ENCODE measurements at regions not wholly inside any gene's neighbourhood (a gene's known extent, or its start where the extent isn't known, plus 50 kb on each side); places are given as distances from the start of the nearest gene placed in this dataset.

DNA sequence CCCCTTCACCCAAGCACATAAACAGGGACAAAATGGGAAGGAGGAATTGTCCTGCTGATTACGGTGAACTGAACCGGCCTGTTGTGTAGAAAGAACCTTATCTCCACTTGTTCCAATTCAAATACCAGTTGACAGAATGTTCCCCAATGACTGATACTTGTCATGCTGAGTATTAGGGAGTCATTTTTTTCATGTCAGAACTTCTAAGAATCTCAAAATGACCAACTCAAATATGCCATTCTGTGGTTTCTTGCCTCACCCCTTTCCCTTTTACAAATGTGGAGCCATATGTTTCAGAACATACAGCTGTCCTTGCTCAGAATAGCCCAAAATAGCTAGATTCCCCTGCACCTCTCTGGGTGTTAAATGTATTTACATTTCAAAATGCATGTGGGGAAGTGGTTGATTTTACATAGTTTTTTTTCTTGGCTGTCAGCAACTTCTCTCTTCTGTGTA, 405.9 kb upstream of the TBL1XR1 start:
- H3K36me3 Mint-ChIP-seq, result peaks cover 4% of the 10 kb centered on the region
- no peak overlapping the region for H3K4me3 Mint-ChIP-seq
- H3K27ac Mint-ChIP-seq, result no peak overlapping the region
- no peaks in the 10 kb centered on the region for H3K27me3 Mint-ChIP-seq
- H3K4me1 Mint-ChIP-seq (ENCODE audit: low read depth), result peaks cover 55% of the 10 kb centered on the region
- H3K9me3 Mint-ChIP-seq (ENCODE audit: low read depth), result no peaks in the 10 kb centered on the region

DNA sequence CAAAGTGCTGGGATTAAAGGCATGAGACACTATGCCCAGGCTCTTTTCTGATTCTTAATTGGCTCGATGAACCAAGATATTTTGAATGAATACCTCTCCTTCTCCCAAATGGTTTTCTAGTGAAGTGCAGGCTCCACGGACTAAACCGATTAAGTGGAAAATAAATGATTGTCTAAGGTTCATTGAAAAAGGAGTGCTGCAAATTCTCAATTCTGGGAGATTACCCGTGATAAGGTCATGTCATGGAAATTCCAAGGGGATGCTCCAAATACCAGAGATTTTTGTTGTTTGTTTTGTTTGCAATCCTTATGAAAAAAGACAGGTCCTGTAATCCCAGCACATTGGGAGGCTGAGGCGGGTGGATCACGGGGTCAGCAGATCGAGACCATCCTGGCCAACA, 406.9 kb upstream of the TBL1XR1 start:
- H3K9me3 Mint-ChIP-seq (ENCODE audit: low read depth), result no peaks in the 10 kb centered on the region
- H3K27ac Mint-ChIP-seq, result no peak overlapping the region
- H3K4me1 Mint-ChIP-seq (ENCODE audit: low read depth), result peaks cover 45% of the 10 kb centered on the region
- peaks cover 4% of the 10 kb centered on the region for H3K36me3 Mint-ChIP-seq
- H3K4me3 Mint-ChIP-seq, result no peak overlapping the region
- no peaks in the 10 kb centered on the region for H3K27me3 Mint-ChIP-seq

DNA sequence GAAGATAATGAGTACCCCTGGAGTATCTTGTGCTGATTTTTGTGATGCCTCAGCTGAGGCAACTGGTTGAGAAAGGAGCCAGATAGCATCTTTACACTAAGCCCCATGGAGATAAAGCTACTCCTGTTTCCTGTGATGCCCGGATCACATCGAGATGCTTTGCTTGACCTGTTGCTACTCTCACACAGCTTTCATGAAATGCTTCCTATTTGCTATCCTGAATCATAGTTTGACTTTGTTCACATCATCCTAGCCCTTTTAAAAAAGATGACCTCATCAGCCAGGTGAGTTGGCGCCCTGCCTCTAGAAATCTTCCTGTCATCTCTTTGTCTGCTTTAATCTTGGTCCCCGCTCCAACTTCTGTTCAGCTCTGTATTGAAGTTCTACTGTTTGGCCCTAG, 409.6 kb upstream of the TBL1XR1 start:
- H3K36me3 Mint-ChIP-seq, result peaks cover 4% of the 10 kb centered on the region
- peaks cover 38% of the 10 kb centered on the region for H3K4me1 Mint-ChIP-seq (ENCODE audit: low read depth)
- H3K4me3 Mint-ChIP-seq, result no peak overlapping the region
- H3K27ac Mint-ChIP-seq, result no peak overlapping the region
- no peaks in the 10 kb centered on the region for H3K27me3 Mint-ChIP-seq
- no peaks in the 10 kb centered on the region for H3K9me3 Mint-ChIP-seq (ENCODE audit: low read depth)

GRCh38 chr3:177607589-177607988, 410.3 kb upstream of the TBL1XR1 start:
- no peak overlapping the region for H3K27ac Mint-ChIP-seq
- peaks cover 4% of the 10 kb centered on the region for H3K36me3 Mint-ChIP-seq
- H3K4me1 Mint-ChIP-seq (ENCODE audit: low read depth), result peaks cover 36% of the 10 kb centered on the region
- H3K27me3 Mint-ChIP-seq, result no peaks in the 10 kb centered on the region
- H3K4me3 Mint-ChIP-seq, result no peak overlapping the region
- no peaks in the 10 kb centered on the region for H3K9me3 Mint-ChIP-seq (ENCODE audit: low read depth)

DNA sequence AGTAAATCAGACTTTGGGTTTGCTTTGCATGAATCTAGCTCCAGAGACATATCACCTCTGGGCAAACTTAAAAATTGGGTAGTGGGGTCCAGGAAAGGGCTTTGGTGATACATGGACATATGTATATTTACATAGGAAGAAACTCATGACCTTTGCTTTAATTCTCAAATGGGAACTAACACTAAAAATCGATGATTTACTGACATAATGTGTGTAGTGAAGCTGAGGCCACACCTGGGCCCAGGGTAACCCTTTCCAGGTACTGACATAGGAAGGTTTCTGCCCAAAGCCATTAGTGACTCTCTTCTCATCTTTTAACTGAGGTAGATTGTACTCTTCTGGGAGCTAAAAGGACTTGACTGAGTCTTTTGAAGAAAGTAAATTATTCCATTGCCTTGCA, 411.2 kb upstream of the TBL1XR1 start:
- H3K27me3 Mint-ChIP-seq, result no peaks in the 10 kb centered on the region
- H3K9me3 Mint-ChIP-seq (ENCODE audit: low read depth), result no peaks in the 10 kb centered on the region
- no peak overlapping the region for H3K4me3 Mint-ChIP-seq
- H3K4me1 Mint-ChIP-seq (ENCODE audit: low read depth), result peaks cover 30% of the 10 kb centered on the region
- H3K27ac Mint-ChIP-seq, result no peak overlapping the region
- H3K36me3 Mint-ChIP-seq, result peaks cover 4% of the 10 kb centered on the region

DNA sequence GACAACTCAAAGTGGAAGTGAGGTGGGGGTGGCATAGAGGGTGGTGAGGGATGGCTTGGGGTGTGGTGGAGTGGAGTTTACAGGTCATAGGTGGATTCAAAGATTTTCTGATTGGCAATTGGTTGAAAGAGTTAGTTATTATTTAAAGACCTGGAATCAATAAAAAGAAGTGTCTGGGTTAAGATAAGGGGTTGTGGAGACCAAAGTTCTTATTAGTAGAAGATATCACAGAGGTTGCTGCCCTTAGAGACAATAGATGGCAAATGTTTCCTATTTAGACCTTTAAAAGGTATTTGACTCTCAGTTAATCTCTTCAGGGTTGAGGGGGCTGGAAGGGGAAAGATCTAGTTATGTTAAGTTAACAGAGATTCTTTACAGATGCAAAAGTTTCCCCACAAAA, 412.3 kb upstream of the TBL1XR1 start:
- Mint-ChIP-seq H3K4me1 (ENCODE audit: low read depth) (peaks cover 28% of the 10 kb centered on the region), H3K27me3 (no peaks in the 10 kb centered on the region), H3K4me3 (no peak overlapping the region), H3K36me3 (peaks cover 6% of the 10 kb centered on the region), H3K9me3 (ENCODE audit: low read depth) (no peaks in the 10 kb centered on the region), H3K27ac (no peak overlapping the region)

DNA sequence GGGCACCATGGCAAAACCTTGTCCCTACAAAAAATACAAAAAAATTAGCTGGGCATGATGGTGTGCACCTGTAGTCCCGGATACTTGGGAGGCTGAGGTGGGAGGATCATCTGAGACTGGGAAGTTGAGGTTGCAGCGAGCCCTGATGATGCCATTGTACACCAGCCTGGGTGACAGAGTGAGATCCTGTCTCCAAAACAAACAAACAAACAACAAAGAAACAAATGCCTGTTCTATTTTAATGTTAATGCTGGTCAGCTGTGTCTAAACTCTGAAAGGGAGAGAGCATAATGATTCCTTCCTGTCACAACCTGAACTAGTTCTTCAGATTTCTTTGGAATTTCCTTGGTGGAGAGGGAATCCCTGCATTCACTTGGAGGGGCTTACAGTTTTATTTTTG, 413.0 kb upstream of the TBL1XR1 start:
- Mint-ChIP-seq H3K9me3 (ENCODE audit: low read depth) (no peaks in the 10 kb centered on the region), H3K36me3 (peaks cover 6% of the 10 kb centered on the region), H3K4me3 (no peak overlapping the region), H3K4me1 (ENCODE audit: low read depth) (peaks cover 26% of the 10 kb centered on the region), H3K27ac (no peak overlapping the region), H3K27me3 (no peaks in the 10 kb centered on the region)

- no peaks in the 10 kb centered on the region for H3K27me3 Mint-ChIP-seq
- H3K4me1 Mint-ChIP-seq (ENCODE audit: low read depth), result peaks cover 26% of the 10 kb centered on the region
- H3K4me3 Mint-ChIP-seq, result no peak overlapping the region
- no peak overlapping the region for H3K27ac Mint-ChIP-seq
- peaks cover 2% of the 10 kb centered on the region for H3K36me3 Mint-ChIP-seq
- H3K9me3 Mint-ChIP-seq (ENCODE audit: low read depth), result no peaks in the 10 kb centered on the region
Measured at GRCh38 chr3:177610686-177611633, 413.7 kb upstream of the TBL1XR1 start.

- H3K27ac Mint-ChIP-seq, result no peak overlapping the region
- no peak overlapping the region for H3K4me3 Mint-ChIP-seq
- peaks cover 23% of the 10 kb centered on the region for H3K4me1 Mint-ChIP-seq (ENCODE audit: low read depth)
- H3K36me3 Mint-ChIP-seq, result peaks cover 2% of the 10 kb centered on the region
- no peaks in the 10 kb centered on the region for H3K9me3 Mint-ChIP-seq (ENCODE audit: low read depth)
- no peaks in the 10 kb centered on the region for H3K27me3 Mint-ChIP-seq
Measured at GRCh38 chr3:177611752-177612334, 414.6 kb upstream of the TBL1XR1 start.

DNA sequence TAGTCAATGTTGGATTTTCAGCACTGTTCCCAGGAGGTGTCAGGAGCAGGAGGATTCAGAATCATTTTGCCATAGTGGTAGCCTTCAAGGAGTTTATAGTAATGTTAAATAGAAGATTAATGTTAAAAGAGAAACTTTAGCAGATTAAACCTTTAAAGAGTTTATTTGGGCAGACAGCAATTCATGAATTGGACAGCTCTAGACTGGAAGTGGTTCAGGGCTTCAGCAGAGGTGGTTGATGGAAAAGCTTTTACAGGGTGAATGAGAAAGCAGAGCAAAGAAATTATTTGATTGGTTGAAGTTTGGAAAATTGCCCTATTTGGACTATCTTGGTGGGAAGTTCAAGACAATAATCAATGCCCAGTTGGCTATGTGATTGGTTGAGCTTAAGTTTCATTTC, 416.6 kb upstream of the TBL1XR1 start:
- Mint-ChIP-seq H3K27ac (no peak overlapping the region), H3K4me1 (ENCODE audit: low read depth) (peaks cover 17% of the 10 kb centered on the region), H3K9me3 (ENCODE audit: low read depth) (no peaks in the 10 kb centered on the region), H3K36me3 (peaks cover 2% of the 10 kb centered on the region), H3K4me3 (no peak overlapping the region), H3K27me3 (no peaks in the 10 kb centered on the region)

DNA sequence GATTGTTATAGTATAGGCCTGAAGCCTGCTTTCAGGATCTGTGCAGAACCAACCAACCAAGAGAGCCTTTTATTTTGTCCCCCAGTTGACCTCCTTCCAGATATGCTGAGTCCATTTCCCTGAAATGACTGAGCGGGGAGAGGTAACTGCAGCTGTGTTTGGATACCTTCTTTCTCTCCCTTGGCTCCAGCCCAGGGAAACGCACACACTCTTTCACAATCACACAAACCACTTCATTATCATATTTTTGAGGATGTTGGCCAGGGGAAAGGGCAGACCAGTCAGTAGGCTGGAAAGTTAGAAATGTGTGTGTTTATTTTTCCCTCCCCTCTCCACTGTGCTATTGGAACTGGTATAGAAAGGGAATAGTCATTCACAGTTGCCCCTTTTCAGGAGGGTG, 417.7 kb upstream of the TBL1XR1 start:
- Mint-ChIP-seq H3K9me3 (ENCODE audit: low read depth) (no peaks in the 10 kb centered on the region), H3K4me3 (no peak overlapping the region), H3K4me1 (ENCODE audit: low read depth) (peaks cover 17% of the 10 kb centered on the region), H3K27me3 (no peaks in the 10 kb centered on the region), H3K36me3 (peaks cover 2% of the 10 kb centered on the region), H3K27ac (no peak overlapping the region)

DNA sequence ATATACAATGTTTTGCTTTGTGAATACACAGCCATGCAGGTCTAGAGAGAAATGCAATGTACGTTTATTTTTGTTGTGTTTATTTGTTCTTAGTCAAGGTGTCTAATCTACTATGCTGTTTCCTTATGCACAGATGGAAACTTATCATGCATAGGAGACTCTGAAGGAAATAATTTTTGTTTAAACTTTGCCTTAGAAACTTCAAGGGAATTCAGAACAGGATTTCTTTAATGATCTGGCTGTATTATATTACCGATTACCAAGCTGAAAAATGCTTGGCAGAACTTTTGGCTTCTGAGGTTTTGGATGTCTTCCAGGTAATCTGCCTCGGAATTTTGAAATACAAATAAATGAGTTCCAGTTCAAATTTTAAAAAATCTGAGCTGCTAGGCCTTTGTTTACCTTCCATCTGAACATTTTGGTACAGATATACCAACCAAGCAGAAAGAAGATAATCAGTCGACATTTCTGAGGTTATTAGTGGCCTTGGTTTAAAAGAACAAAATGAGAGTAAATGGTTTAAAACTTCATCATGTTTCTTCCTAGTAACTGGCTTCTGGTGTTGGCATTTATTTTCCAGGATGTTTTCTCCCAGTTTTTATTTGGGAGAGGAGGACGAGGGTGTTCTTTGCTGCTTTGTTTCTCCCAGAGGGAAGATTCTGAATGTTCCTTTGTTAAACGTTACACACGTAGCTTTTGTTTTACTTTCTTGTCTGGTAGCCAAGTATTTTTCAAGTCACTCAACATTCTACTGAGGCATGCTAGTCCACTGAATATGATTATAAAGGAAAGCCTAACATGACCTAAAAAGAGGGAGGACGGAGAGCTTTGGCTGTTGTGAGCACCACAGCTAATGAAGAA, 421.8 kb upstream of the TBL1XR1 start:
- Mint-ChIP-seq H3K4me3 (no peak overlapping the region), H3K4me1 (ENCODE audit: low read depth) (peaks cover 16% of the 10 kb centered on the region), H3K36me3 (no peaks in the 10 kb centered on the region), H3K9me3 (ENCODE audit: low read depth) (no peaks in the 10 kb centered on the region), H3K27ac (no peak overlapping the region), H3K27me3 (no peaks in the 10 kb centered on the region)

DNA sequence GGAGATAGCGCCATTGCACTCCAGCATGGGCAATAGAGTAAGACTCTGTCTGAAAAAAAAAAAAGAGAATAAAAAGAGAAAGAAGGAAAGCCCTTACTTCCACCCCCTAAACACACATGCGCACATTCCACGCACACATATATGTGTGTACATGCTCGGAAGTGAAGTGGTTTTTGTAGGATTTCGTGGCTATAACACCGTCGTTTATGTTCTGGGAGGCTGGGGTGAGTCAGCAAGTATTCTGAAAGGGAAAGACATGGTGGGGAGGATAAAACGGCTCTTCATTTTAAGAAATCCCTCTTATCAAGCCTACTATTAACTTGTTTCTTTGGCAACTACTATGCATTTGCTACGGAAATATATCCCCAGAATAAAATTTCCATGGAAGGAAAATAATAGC, 422.8 kb upstream of the TBL1XR1 start:
- no peak overlapping the region for H3K4me3 Mint-ChIP-seq
- no peaks in the 10 kb centered on the region for H3K27me3 Mint-ChIP-seq
- no peaks in the 10 kb centered on the region for H3K36me3 Mint-ChIP-seq
- H3K27ac Mint-ChIP-seq, result no peak overlapping the region
- no peaks in the 10 kb centered on the region for H3K9me3 Mint-ChIP-seq (ENCODE audit: low read depth)
- H3K4me1 Mint-ChIP-seq (ENCODE audit: low read depth), result peaks cover 20% of the 10 kb centered on the region

- Mint-ChIP-seq H3K4me3 (no peak overlapping the region), H3K27ac (no peak overlapping the region), H3K36me3 (no peaks in the 10 kb centered on the region), H3K9me3 (ENCODE audit: low read depth) (no peaks in the 10 kb centered on the region), H3K27me3 (no peaks in the 10 kb centered on the region), H3K4me1 (ENCODE audit: low read depth) (peaks cover 24% of the 10 kb centered on the region)
Measured at GRCh38 chr3:177622520-177622919, 425.2 kb upstream of the TBL1XR1 start.

All from activated naive CD8-positive, alpha-beta T cell (primary cell).